Endothelial cell of hepatic sinusoid (primary cell): ENCODE measurements at regions not wholly inside any gene's neighbourhood (a gene's known extent, or its start where the extent isn't known, plus 50 kb on each side); places are given as distances from the start of the nearest gene placed in this dataset.

Source experiments
- in situ Hi-C: cut with HindIII; loops from 2 replicates; pipeline ENCODE4 v1.10.0; 2017; ENCODE audit warnings: low sequenced_read_pairs

GRCh38 chr14:104516906-104517305 lies 62.7 kb upstream of the C14orf180 start:
- in situ Hi-C loops = no loop called here

GRCh38 chr14:104517426-104517825 lies 62.1 kb upstream of the C14orf180 start:
- in situ Hi-C loops = no loop called here

- in situ Hi-C loops = no loop called here
Observed at GRCh38 chr14:104517867-104518266, 61.7 kb upstream of the C14orf180 start.

GRCh38 chr14:104518659-104519350 lies 60.8 kb upstream of the C14orf180 start:
- in situ Hi-C loops = no loop called here

GRCh38 chr14:104519721-104520120 lies 59.8 kb upstream of the C14orf180 start:
- in situ Hi-C loops = loop anchor here (10.0 kb wide), 1 partner anchor 95 kb away; no protein-coding TSS in a partner anchor

- in situ Hi-C loops = loop anchor here (10.0 kb wide), 1 partner anchor 94 kb away; no protein-coding TSS in a partner anchor
Observed at GRCh38 chr14:104520620-104521410, 58.7 kb upstream of the C14orf180 start.

GRCh38 chr14:104521816-104522745 lies 57.5 kb upstream of the C14orf180 start:
- in situ Hi-C loops = loop anchor here (10.0 kb wide), 1 partner anchor 93 kb away; no protein-coding TSS in a partner anchor

- in situ Hi-C loops = loop anchor here (10.0 kb wide), 1 partner anchor 92 kb away; no protein-coding TSS in a partner anchor
Observed at GRCh38 chr14:104522926-104523545, 56.5 kb upstream of the C14orf180 start.

GRCh38 chr14:104523546-104523935 lies 56.0 kb upstream of the C14orf180 start:
- in situ Hi-C loops = loop anchor here (10.0 kb wide), 1 partner anchor 91 kb away; no protein-coding TSS in a partner anchor

GRCh38 chr14:104524726-104525125 lies 54.8 kb upstream of the C14orf180 start:
- in situ Hi-C loops = loop anchor here (10.0 kb wide), 1 partner anchor 90 kb away; no protein-coding TSS in a partner anchor

GRCh38 chr14:104526723-104527645 lies 52.6 kb upstream of the C14orf180 start:
- in situ Hi-C loops = loop anchor here (10.0 kb wide), 1 partner anchor 88 kb away; no protein-coding TSS in a partner anchor

GRCh38 chr14:104527857-104528459 lies 51.6 kb upstream of the C14orf180 start:
- in situ Hi-C loops = loop anchor here (10.0 kb wide), 1 partner anchor 87 kb away; no protein-coding TSS in a partner anchor

- in situ Hi-C loops = loop anchor here (10.0 kb wide), 1 partner anchor 86 kb away; no protein-coding TSS in a partner anchor
Observed at GRCh38 chr14:104528496-104528895, 51.1 kb upstream of the C14orf180 start.
